Thyroid gland (tissue), 4 donors: ENCODE measurements at regions not wholly inside any gene's neighbourhood (a gene's known extent, or its start where the extent isn't known, plus 50 kb on each side); places are given as distances from the start of the nearest gene placed in this dataset.
A peak's percentile ranks its signal among the peaks of the same experiment; 100 is the strongest.

Experiments
- DNase-seq, 2 donors: peaks; one replicate each; pipeline ENCODE4 v3.0.0-alpha.2; 2019
- H3K27ac ChIP-seq, 3 donors: fragments of 200-600 bp; sonication (generic); 1 replicate in 2 of 3; 2 replicates in 1 of 3; pipeline ENCODE4 v1.5.1; 2016 to 2019; ENCODE audit warnings: mild to moderate bottlenecking in 1 of 3, moderate library complexity in 1 of 3
- H3K27me3 ChIP-seq: fragments of 200-600 bp; sonication (generic); one replicate; pipeline ENCODE4 v1.5.1; 2019
- H3K36me3 ChIP-seq, 2 donors: fragments of 200-600 bp; sonication (generic); one replicate each; pipeline ENCODE4 v1.5.1; 2016 to 2019
- H3K4me1 ChIP-seq, 2 donors: fragments of 200-600 bp; sonication (generic); one replicate each; pipeline ENCODE4 v1.5.1; 2017 to 2019
- H3K4me3 ChIP-seq, 3 donors: fragments of 200-600 bp; sonication (generic); replicated peaks in 1 of 3; 1 replicate in 2 of 3; 2 replicates in 1 of 3; pipeline ENCODE4 v1.5.1; 2016; ENCODE audit warnings: mild to moderate bottlenecking in 1 of 3
- H3K9me3 ChIP-seq: fragments of 200-600 bp; sonication (generic); one replicate; pipeline ENCODE4 v1.5.1; 2017
- POLR2A ChIP-seq, 2 donors: fragments of 450-650 bp; IDR thresholded peaks; one replicate each; pipeline ENCODE4 v1.6.1; 2017; ENCODE audit warnings: antibody characterized with exemption in 2 of 2, mild to moderate bottlenecking in 2 of 2, moderate library complexity in 1 of 2
- WGBS, 2 donors: methylation state at CpG; one replicate each; pipeline ENCODE4 v1.1.5; 2017; 5-methylcytosine and 5-hydroxymethylcytosine counted together
- intact Hi-C: fragments of 100-400 bp; cut with DNase I; formaldehyde crosslinking; loops from one replicate; pipeline ENCODE4 v1.15.1; 2023
- TF ChIP-seq, protein P1 (sequence below), 6 experiments: fragments of 200-600 bp in 3 of 6; fragments of 450-650 bp in 3 of 6; sonication (generic) in 3 of 6; IDR thresholded peaks; one replicate each; pipeline ENCODE4 v1.5.1; 2016 to 2019; ENCODE audit warnings: antibody characterized with exemption in 6 of 6, mild to moderate bottlenecking in 2 of 6, inconsistent platforms in 1 of 6, moderate library complexity in 1 of 6

DNA sequence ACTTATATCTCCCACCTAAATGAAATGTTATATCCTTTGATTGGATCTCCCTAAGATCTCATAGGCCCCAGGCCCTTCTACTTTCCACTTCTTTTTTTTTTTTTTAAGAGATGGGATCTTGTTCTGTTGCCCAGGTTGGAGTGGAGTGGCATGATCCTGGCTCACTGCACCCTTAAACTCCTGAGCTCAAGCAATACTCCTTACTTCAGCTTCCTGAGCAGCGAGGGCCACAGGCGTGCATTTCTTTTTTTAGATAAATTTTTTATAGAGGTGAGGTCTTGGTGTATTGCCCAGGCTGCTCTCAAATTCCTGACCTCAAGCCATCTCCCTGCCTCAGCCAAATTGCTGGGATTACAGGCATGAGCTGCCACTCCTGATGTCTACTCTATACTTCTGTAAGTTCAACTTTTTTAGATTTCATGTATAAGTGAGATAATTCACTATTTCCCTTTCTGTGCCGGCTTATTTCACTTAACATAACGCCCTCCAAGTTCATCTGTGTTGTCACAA, 987.5 kb upstream of the NCAM2 start:
- WGBS, 2 donors = 65 to 70% methylated on average over 4 of the region's 4 CpGs
- intact Hi-C loops = no loop called here
- DNase-seq = peak; percentile 14 to 25
- no peaks in the 10 kb centered on the region for H3K9me3 ChIP-seq
- no peak overlapping the region for H3K27ac ChIP-seq
- H3K4me1 ChIP-seq = no peaks in the 10 kb centered on the region
- no peaks in the 10 kb centered on the region for H3K36me3 ChIP-seq
- no peaks in the 10 kb centered on the region for H3K27me3 ChIP-seq
- no peak overlapping the region for H3K4me3 ChIP-seq
- no peak for TF ChIP-seq POLR2A (IDR thresholded peaks at IDR 0.05)
- TF ChIP-seq, protein P1, sequence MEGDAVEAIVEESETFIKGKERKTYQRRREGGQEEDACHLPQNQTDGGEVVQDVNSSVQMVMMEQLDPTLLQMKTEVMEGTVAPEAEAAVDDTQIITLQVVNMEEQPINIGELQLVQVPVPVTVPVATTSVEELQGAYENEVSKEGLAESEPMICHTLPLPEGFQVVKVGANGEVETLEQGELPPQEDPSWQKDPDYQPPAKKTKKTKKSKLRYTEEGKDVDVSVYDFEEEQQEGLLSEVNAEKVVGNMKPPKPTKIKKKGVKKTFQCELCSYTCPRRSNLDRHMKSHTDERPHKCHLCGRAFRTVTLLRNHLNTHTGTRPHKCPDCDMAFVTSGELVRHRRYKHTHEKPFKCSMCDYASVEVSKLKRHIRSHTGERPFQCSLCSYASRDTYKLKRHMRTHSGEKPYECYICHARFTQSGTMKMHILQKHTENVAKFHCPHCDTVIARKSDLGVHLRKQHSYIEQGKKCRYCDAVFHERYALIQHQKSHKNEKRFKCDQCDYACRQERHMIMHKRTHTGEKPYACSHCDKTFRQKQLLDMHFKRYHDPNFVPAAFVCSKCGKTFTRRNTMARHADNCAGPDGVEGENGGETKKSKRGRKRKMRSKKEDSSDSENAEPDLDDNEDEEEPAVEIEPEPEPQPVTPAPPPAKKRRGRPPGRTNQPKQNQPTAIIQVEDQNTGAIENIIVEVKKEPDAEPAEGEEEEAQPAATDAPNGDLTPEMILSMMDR (IDR thresholded peaks at IDR 0.05) = no peak

DNA sequence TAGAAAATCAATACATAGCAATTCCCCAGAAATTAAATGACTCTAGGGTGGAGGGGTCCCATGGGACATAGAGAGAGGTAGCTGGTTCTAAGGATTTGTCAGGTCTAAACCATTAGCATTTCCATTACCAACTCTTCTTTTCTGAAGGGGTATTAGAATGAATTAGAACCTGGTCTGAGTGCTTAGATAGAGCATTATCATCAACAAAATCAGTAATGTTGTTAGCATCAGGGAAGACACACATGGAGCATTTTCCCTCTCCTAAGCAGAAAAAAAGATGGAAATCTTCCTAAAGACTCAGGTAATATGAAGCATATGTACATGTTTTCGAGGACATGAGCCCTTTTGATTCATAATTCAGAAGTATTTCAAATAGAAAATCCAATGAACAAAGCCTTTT, 984.4 kb upstream of the NCAM2 start:
- WGBS, 2 donors = 72 to 83% methylated on average over 1 of the region's 1 CpG
- TF ChIP-seq POLR2A (IDR thresholded peaks at IDR 0.05) = no peak
- TF ChIP-seq, protein P1 (IDR thresholded peaks at IDR 0.05) = no peak
- no peaks in the 10 kb centered on the region for H3K27me3 ChIP-seq
- DNase-seq = no peak
- H3K36me3 ChIP-seq = no peaks in the 10 kb centered on the region
- intact Hi-C loops = no loop called here
- no peak overlapping the region for H3K4me3 ChIP-seq
- H3K4me1 ChIP-seq = no peaks in the 10 kb centered on the region
- no peak overlapping the region for H3K27ac ChIP-seq
- H3K9me3 ChIP-seq = no peaks in the 10 kb centered on the region

DNA sequence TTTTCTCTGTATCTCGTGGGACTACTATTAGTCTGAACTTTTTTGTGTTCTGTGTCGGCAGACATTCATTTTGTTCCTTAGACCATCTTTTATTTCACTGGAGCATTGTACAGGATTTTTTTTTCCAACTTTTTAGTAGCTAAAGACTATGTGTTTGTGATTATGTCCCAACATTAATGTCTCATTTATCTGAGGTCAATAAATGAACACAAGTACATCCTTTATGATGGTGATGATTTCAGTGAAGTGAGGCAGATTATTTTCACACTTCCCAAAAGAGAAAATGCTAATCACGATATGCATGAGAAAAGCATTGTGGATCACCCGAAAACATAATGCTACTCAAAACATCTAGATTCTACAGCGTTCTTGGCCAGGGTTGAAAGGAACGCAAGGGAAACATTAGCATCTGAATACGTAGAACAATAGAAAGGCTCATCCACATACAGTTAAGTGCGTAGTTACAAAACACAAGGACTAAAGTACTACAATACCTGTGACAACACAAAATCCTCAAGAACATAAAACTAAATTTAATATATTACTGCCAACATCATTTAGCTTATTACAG, 981.7 kb upstream of the NCAM2 start:
- WGBS, 2 donors = 87 to 88% methylated on average over 8 of the region's 8 CpGs
- Histone ChIP-seq H3K4me1 (no peaks in the 10 kb centered on the region), H3K9me3 (no peaks in the 10 kb centered on the region), H3K27ac (no peak overlapping the region), H3K36me3 (no peaks in the 10 kb centered on the region), H3K27me3 (no peaks in the 10 kb centered on the region), H3K4me3 (no peak overlapping the region)
- DNase-seq = no peak
- intact Hi-C loops = no loop called here
- TF ChIP-seq, protein P1 (IDR thresholded peaks at IDR 0.05) = no peak
- TF ChIP-seq POLR2A (IDR thresholded peaks at IDR 0.05) = no peak

DNA sequence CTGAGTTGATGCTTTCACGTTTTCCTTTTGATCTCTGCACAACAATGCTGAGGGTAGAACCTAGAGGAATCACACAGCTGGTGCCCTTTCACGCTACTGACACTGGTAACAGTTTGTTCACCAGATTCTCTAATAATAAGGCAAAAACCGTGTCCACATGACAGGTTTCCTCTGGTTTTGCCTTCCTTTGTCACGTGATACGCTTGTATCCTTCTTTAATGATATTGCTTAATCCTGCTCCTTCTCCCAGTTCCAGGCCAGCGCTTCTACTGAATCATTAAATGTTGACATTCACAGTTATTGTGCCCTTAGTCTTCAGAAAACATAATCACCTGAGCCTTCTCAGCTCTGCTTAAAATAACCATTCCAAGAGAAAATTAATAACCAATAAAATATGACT, 978.2 kb upstream of the NCAM2 start:
- intact Hi-C loops = no loop called here
- Histone ChIP-seq H3K27me3 (no peaks in the 10 kb centered on the region), H3K4me1 (no peaks in the 10 kb centered on the region), H3K4me3 (no peak overlapping the region), H3K36me3 (no peaks in the 10 kb centered on the region), H3K9me3 (no peaks in the 10 kb centered on the region), H3K27ac (no peak overlapping the region)
- TF ChIP-seq POLR2A (IDR thresholded peaks at IDR 0.05) = no peak
- TF ChIP-seq, protein P1 (IDR thresholded peaks at IDR 0.05) = no peak
- WGBS, 2 donors = 87 to 88% methylated on average over 6 of the region's 6 CpGs
- no peak for DNase-seq

DNA sequence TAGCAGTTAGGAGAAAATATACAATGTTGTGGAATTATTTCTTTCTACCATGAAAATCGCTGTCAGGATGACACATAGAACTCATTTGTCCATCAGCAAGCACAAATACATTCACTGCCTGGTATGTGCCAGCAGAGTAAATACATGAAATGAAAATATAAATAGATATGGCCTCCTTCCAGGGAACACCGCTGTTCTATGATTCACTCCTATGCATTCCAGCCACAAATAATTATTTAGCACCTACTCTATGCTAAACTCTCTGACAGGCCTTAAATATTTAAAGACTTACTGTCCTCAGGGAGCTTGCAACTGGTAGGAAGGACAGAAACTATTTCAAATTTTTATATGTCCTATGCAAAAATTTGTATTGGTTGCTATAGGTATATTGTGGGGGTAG, 975.0 kb upstream of the NCAM2 start:
- H3K4me1 ChIP-seq = no peaks in the 10 kb centered on the region
- DNase-seq = no peak

More for the DNA sequence above, 975.0 kb upstream of the NCAM2 start:
- Histone ChIP-seq H3K27me3 (no peaks in the 10 kb centered on the region), H3K4me3 (no peak overlapping the region), H3K36me3 (no peaks in the 10 kb centered on the region), H3K27ac (no peak overlapping the region), H3K9me3 (no peaks in the 10 kb centered on the region)
- 81 to 86% methylated on average over 2 of the region's 2 CpGs for WGBS, 2 donors
- TF ChIP-seq POLR2A (IDR thresholded peaks at IDR 0.05) = no peak
- TF ChIP-seq, protein P1 (IDR thresholded peaks at IDR 0.05) = no peak
- intact Hi-C loops = no loop called here
